ENCODE measurements at regions not wholly inside any gene's neighbourhood (a gene's known extent, or its start where the extent isn't known, plus 50 kb on each side); places are given as distances from the start of the nearest gene placed in this dataset.

DNA sequence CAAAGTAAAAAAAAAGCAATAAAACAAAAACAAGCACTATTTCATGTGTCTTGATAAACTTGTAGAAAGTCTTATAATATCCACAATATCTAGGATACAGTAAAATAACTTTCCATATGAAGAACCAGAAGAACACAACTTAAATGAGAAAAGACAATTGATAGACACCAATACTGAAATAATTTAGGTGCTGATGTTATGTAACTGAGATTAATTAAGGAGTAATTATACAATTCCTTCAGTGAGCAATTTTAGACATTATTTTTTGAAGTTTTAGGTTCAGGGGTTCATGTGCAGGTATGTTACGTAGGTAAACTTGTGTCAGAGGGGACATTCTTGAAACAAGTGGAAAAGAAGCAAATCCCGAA lies 88.3 kb upstream of the VPREB1 start:
- peaks cover 17% of the 10 kb centered on the region for H3K27me3 ChIP-seq
- H3K27ac ChIP-seq, result no peak overlapping the region
- ATAC-seq, result no peak
- no peak overlapping the region for H3K4me3 ChIP-seq
- 0 to 29% methylated on average over 2 of the region's 2 CpGs for WGBS, 2 donors (ENCODE audit: low coverage in 1 of 2)
- H3K9me3 ChIP-seq, result no peaks in the 10 kb centered on the region
- TF ChIP-seq, protein P1, sequence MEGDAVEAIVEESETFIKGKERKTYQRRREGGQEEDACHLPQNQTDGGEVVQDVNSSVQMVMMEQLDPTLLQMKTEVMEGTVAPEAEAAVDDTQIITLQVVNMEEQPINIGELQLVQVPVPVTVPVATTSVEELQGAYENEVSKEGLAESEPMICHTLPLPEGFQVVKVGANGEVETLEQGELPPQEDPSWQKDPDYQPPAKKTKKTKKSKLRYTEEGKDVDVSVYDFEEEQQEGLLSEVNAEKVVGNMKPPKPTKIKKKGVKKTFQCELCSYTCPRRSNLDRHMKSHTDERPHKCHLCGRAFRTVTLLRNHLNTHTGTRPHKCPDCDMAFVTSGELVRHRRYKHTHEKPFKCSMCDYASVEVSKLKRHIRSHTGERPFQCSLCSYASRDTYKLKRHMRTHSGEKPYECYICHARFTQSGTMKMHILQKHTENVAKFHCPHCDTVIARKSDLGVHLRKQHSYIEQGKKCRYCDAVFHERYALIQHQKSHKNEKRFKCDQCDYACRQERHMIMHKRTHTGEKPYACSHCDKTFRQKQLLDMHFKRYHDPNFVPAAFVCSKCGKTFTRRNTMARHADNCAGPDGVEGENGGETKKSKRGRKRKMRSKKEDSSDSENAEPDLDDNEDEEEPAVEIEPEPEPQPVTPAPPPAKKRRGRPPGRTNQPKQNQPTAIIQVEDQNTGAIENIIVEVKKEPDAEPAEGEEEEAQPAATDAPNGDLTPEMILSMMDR (IDR thresholded peaks at IDR 0.05), result no peak
- no peak for TF ChIP-seq EP300 (IDR thresholded peaks at IDR 0.05)
- TF ChIP-seq POLR2AphosphoS5 (IDR thresholded peaks at IDR 0.05), result no peak
- no peak for TF ChIP-seq POLR2A (IDR thresholded peaks at IDR 0.05)
- no peaks in the 10 kb centered on the region for H3K4me1 ChIP-seq
- H3K36me3 ChIP-seq, result no peaks in the 10 kb centered on the region

DNA sequence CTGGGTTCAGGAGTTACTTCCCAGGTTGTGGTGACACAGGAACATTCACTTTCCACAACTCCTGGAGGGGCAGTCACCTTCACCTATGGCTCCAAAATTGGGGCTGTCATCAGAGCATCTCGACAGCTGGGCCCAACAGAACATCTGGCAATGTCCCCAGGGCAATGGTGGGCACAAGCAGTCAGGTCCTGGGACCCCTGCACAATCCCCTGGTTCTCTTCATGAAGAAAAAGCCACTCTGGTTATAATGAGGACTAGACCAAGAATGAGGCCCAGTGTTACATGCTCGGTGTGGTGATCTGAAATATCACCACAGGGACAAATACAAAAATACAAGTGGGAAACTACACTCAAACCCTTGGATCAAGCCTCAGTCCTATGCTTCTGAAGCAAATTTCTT lies 89.0 kb upstream of the VPREB1 start:
- Histone ChIP-seq H3K36me3 (no peaks in the 10 kb centered on the region), H3K4me3 (no peak overlapping the region), H3K4me1 (no peaks in the 10 kb centered on the region), H3K9me3 (no peaks in the 10 kb centered on the region), H3K27ac (no peak overlapping the region), H3K27me3 (peaks cover 20% of the 10 kb centered on the region)
- WGBS, 2 donors (ENCODE audit: low coverage in 1 of 2), result 78% methylated on average over 1 of the region's 2 CpGs; no CpG with 5 or more reads in 1 of the 2 donors
- TF ChIP-seq EP300 (IDR thresholded peaks at IDR 0.05), result no peak
- TF ChIP-seq, protein P1 (IDR thresholded peaks at IDR 0.05), result no peak
- TF ChIP-seq POLR2A (IDR thresholded peaks at IDR 0.05), result no peak
- ATAC-seq, result no peak

DNA sequence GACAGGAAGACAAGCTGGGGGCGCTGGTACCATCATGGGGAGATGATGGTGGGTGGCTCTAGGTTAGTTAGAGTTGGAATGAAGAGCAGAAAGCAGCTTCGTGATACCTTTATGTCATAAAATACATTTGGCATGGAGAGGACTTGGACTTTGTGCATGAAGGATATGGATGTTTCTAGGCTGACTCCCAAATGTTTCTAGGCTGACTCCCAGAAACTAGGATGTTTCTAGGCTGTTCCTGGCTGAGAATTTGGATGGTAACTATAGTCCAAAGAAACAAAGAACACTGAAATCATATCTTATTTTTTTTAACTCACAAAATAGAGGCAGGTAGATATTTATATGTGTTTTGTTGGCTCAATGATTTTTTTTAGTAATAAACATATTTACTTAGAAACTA lies 89.4 kb upstream of the VPREB1 start:
- no peak for TF ChIP-seq POLR2A (IDR thresholded peaks at IDR 0.05)
- TF ChIP-seq EP300 (IDR thresholded peaks at IDR 0.05), result no peak
- TF ChIP-seq, protein P1 (IDR thresholded peaks at IDR 0.05), result no peak
- no peak for TF ChIP-seq POLR2AphosphoS5 (IDR thresholded peaks at IDR 0.05)
- H3K4me3 ChIP-seq, result no peak overlapping the region
- no peaks in the 10 kb centered on the region for H3K36me3 ChIP-seq
- no peaks in the 10 kb centered on the region for H3K9me3 ChIP-seq
- 22 to 27% methylated on average over 2 of the region's 2 CpGs for WGBS, 2 donors (ENCODE audit: low coverage in 1 of 2)
- peaks cover 22% of the 10 kb centered on the region for H3K27me3 ChIP-seq
- no peaks in the 10 kb centered on the region for H3K4me1 ChIP-seq
- ATAC-seq, result no peak
- H3K27ac ChIP-seq, result no peak overlapping the region

DNA sequence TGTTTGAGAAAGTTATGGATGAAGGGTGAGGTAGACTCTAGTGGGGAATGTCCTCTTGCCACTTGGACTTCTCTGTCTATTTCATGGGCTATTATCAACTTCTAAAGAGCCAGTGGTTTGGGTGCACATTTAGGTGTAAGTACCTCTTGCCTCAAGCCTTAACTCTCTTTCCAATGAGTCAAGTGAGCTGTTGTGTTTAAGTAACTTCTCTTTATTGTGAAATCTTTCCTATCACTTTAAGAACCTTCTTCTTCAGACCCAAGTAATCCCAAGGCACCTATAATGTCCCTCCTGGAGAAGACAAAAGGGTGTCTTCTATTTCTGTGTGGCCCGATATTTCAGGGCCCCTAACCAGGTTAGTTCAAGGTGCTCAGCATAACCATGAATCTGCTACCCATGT lies 90.5 kb upstream of the VPREB1 start:
- H3K27ac ChIP-seq, result no peak overlapping the region
- no peak for ATAC-seq
- peaks cover 33% of the 10 kb centered on the region for H3K27me3 ChIP-seq
- TF ChIP-seq POLR2AphosphoS5 (IDR thresholded peaks at IDR 0.05) (no peak), POLR2A (IDR thresholded peaks at IDR 0.05) (no peak), EP300 (IDR thresholded peaks at IDR 0.05) (no peak)
- TF ChIP-seq, protein P1 (IDR thresholded peaks at IDR 0.05), result no peak
- WGBS, 2 donors (ENCODE audit: low coverage in 1 of 2), result 60% methylated on average over 1 of the region's 1 CpG; no CpG with 5 or more reads in 1 of the 2 donors
- no peaks in the 10 kb centered on the region for H3K9me3 ChIP-seq
- no peaks in the 10 kb centered on the region for H3K36me3 ChIP-seq
- no peak overlapping the region for H3K4me3 ChIP-seq
- H3K4me1 ChIP-seq, result no peaks in the 10 kb centered on the region

DNA sequence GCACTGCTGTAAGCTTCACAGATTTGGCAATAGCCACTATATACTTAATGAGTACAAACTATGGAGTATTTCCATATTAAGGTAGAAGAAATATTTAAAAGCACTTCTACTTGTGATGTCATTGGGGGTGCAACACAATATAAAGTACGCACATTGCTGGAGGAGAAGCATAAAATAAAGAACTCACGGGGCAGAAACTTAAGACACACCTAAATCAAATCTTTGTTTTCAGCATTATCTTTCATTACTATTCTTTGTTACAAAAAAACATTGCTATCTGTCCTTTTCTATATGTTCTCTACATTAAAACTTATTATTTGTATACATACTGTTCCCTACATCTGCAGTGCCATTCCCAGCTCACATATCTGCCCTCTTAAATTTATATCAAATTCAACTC lies 93.3 kb upstream of the VPREB1 start:
- ATAC-seq, result no peak
- H3K36me3 ChIP-seq, result no peaks in the 10 kb centered on the region
- H3K4me3 ChIP-seq, result no peak overlapping the region
- 69 to 75% methylated on average over 2 of the region's 2 CpGs for WGBS, 2 donors (ENCODE audit: low coverage in 1 of 2)
- H3K27me3 ChIP-seq, result peaks cover 57% of the 10 kb centered on the region
- H3K4me1 ChIP-seq, result no peaks in the 10 kb centered on the region
- H3K9me3 ChIP-seq, result no peaks in the 10 kb centered on the region
- no peak overlapping the region for H3K27ac ChIP-seq
- TF ChIP-seq EP300 (IDR thresholded peaks at IDR 0.05) (no peak), POLR2A (IDR thresholded peaks at IDR 0.05) (no peak), POLR2AphosphoS5 (IDR thresholded peaks at IDR 0.05) (no peak)
- TF ChIP-seq, protein P1 (IDR thresholded peaks at IDR 0.05), result no peak
